HS-5 (cell line): ENCODE measurements at regions not wholly inside any gene's neighbourhood (a gene's known extent, or its start where the extent isn't known, plus 50 kb on each side); places are given as distances from the start of the nearest gene placed in this dataset.

Experiments used
- DNase-seq: peaks from one replicate; pipeline ENCODE4 v3.0.0-alpha.2; 2012; ENCODE audit warnings: low read depth

DNA sequence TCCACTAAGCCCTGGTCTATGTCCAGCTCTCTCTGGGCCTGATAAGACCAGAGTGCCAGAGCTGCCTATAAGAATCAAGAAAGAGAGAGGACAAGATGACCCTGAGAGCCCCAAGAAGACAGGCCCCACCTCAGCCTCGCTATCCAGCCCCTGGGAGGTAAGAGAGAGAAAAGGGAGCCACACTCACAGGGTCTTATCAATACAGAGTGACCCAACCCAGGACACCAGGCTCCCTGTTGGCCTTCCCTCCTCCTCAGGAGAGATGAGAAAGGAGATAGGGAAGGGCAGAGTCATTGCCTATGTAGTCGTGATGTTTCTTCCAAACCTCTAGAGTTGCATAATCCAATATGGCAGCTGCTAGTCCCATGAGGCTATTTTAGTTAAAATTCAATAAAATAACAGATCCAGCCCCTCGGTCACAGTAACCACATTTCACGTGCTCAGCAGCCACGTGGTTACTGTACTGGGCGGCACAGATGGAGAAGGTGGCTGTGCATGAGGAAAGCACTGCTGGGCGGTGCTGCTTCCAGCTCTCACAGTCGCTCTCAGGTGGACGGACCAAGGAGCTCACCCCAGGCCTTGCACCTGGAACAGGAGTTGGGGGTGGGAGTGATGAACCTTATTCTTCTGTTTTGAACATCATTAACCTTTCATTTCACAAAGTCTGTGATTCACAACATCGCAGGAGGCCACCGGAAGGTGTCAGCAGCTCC lies 525.8 kb downstream of the SHQ1 start:
- DNase-seq, result no peak

DNA sequence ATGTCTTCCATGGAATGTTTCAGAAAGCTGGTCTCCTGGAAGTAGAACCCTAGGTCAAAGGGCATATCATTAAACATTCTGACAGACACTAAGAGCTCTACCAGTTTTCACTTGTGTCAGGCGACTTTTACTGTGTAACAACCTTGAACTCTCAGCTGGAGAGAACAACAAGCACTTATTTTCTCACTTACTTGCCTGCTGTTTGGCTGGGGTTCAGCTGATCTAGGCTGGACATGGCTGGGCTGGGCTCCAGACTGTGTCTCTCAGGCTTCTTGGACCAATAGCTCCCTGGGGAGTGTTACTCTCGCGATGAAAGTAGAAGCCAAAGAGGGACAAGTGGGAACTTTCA lies 527.3 kb downstream of the SHQ1 start:
- no peak for DNase-seq

DNA sequence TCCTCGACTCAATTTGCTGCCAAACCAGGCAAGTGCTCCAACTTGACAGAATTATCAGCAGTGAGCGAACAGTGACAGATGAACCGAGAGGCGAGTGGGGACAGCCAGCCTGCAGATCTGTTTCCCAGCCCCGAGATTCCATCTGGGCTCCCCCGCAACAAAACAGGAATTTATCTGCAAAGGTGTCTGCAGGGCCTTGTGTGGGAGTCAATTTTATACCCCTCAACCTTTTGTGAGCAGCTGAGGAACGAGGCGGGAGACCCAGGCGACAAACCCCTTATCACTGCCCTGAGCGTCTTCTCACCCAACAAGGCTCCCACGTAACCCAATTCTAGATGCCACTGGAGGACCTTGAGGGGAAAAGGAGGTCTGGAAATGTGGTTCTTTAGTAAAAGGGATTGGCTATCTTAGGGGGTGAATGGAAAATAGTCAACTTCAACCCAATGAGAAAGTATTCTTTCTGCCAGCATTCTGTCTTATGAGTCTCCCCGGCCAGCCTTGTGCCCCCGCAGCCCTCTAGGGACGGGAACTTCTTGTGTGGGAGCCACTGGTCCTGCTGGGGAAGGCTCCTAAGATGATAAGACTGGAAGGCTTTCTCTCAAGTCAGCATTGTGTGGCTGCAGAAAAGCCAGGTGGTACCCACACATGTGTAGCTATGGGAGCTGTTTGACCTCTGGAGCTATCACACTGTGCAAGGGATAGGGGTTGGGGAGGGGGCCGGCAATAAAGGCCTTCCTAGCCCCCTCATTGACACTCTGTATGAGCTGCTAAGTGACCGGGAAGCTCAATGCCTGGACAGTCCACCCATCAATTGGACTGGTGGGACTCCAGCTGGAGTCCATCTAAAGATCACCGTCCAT lies 527.9 kb downstream of the SHQ1 start:
- no peak for DNase-seq

DNA sequence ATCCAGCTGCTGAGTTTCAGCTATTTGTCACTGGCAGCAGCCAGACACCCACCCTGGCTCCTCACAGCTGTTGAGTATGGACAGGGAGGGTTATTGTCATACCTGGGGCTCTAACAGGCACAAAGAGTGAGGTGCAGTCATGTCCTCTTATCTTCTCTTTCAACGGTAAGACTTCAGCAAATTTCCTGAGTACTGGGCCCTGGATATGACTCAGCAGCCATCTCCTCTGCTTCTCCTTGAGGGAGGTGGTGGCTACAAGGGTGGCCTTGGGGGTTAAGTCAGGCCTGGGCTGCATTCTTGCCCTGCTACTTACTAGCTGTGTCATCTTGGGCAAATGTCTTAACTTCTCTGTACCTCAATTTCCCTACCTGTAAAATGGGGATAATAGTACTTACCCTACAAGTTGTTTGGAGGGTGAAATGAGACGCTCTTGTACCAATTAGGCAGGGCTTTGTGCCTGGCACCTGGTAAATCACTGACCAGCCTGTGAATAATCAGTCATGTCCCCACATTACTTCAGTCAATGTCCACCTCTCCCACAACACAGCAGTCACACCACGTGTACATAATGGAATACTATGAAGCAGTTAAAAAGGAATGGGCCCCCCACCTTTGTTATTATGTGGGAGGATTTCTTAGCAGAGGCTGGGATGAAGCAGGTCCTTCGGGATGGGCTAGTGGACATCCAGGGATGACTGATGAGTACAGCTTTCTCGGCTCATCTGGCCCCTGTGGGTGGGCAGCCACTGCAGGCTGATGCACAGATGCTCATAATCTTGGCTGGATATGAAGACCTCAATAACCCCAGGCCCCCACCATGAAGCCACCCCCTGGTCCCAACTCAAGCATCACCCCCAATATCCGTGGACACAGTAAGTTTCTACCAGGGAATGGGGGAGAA lies 528.8 kb downstream of the SHQ1 start:
- no peak for DNase-seq

DNA sequence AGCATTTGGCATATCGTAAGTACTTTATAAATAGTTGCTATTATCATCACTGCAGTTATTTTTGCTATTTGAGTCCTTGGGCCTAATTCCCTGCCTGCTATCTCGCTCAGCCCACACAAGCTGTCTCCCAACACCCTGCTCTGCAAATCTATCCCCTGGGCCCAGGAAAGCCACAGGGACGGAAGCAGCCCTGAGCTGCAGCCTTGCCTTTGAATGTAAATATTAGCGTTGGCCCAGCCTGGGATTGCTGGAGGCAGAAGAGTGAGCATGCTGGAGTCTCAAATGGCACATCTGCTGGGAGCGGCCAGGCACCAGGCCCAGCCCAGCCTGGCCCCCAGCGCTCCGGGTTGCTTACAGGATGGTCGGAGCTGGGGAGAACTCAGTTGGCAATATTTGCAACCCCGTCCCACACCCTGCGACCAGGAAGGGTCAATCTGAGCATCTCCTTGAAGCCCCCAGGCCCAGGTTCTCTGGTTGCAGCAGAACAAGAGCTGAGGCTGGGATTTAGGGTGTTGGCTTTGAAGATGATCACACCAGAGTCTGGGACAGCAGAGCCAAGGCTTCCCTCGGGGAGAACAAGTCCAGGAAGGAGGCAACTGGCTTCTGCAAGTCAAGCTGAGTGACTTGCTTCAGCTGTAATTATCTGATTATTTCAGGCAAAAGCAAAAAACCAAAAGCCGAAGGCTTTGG lies 529.6 kb downstream of the SHQ1 start:
- no peak for DNase-seq

DNA sequence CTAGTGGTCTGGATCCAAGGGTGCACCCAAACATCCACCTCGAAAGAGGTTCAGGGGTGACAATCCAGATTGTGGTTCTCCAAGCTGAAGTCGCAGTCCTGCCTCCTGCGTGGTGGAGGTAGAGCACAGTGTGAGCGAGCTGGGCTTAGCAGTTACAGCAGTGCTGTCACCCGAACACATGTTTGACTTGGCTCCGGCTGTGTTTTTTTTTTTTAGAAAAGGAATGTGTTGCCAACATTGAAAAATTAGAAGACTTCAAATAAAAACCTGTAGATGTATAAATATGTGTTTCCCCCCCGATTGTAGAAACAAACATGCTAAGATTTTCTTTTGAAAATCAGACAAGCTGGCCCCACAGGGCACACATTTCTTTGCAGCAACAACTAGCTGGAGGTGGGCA lies 530.8 kb downstream of the SHQ1 start:
- no peak for DNase-seq

DNA sequence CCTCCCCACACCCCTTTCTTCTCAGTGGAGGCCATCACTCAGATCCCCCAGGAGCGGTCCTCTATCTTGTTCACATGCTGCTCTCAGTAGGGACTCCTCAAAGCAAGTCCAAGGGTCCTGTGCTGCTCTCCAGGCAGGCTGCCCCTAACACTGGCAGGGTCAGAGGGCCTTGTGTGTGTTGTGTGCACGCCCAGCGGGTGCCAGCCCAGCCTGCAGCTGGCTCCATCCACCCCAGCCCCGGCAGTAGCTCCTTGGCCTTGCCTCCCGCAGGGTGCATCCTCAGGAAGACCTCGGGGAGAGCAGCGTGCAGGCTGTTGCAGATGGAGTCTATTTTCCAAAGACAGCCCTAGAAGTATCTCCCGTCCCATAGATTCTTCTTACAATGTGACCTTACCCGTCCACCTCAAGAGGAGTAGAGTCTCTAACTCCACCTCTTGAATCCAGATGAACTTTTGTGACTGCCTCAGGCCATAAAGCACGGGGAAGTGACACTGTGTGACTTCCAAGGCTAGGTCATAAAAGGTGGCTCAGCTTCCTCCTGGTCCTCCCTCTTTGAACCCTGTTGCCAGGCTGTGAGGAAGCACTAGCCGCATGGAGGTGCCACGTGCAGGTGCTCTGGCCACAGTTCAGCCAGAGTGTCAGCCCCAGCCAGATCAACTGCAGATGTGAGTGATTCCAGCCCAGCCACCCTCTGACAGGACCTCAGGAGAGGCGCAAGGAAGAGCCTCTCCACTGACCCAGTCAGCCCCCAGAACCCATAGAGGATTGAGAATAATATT lies 531.6 kb downstream of the SHQ1 start:
- no peak for DNase-seq

DNA sequence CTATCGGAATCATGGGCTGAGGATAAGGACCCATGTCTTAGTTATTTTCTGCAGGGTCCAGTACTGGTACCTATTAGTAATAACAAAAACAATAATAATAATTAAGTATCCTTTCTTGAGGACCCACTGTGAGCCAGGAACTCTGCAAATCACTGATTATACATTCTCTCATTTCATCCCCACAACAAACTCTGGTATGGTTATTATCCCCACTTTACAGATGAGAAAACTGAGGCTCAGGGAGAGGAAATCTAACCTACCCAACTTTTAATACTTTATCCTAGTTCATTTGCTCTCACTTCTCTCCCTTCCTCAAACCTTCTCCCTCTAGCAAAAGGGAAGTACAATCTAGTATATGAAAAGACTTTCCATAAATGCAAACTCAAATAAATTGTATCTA lies 528.4 kb upstream of the PROK2 start:
- no peak for DNase-seq

DNA sequence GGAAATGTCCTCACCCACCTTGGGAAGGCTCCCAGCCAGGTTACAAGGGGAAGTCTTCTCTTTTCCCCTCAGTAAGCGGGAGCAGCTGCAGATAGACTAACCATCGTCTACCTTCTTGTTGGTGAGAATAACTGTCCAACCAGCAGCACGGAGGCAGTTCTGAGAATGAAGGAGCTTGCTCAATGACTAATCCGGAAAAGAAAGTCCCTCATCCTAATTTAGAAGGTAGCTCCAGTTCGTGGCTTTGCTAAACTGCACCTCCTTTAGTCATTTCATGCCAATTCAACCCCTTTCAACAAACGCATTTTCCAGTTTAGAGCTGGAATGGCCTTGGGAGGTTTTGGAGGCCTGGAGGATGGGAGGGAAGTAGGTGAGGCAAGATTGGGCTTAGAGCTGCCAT lies 527.4 kb upstream of the PROK2 start:
- no peak for DNase-seq

DNA sequence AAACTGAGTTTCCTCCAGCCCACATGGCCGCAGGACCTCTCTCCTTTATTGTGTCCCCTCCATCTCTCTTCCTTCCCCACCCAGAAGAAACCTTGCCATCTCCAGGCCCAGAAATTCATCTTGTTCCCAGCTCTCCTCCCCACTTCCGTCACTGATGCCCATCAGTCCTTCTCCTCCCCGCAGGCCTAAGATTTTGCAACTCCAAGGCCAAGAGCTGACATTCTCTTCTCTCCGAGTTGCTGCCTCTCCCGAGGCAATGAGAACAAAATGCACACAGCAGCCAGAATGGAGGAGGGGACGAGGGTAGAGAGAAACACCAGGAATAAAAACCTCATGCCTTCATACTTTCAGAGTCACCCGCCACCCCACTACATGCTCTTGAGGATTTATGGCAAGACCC lies 526.5 kb upstream of the PROK2 start:
- DNase-seq, result no peak

DNA sequence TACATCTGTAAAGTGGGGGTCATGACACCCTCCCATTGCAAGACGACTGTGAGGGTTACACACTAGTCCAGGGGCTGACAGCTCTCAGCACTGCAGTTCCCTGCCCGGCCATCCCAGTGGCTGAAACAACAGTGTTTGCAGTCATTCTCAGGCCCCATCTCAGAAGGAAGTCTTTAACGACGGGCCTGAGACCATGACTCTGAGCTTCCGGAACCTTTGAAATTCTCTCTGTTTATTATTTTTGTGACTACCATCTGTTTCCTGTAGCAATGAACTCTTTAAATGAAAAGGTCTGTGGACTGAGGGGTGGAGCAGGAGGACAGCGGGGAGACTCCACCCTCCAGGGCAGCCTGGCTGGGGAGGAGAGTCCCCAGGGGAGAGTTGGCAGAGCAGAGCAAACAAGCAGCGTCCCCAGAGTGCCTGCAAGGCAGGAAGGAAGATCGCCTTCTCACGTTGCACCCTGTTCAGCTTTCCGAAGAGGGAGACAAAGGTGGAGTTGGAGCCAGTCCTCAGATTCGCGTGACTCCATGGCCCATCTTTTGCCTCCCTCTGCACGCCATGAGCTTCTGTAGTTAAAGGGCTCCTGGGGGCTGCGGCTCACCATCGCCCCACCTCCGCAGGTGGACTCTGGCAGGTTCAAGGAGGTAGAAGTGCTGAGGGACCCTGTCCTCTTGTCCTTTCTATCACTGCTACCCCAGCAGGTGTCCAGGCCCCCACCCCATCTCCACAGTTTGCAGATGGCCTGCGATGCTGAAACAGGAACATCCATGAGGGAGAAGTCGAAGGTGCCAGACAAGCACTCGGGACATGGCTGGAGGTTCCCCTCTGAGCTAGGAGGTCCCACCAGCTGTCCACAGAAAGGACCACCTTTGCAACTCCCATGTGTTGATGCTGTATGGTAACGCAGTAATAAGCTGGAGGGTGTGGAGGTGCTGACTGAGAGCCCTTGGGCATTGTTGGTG lies 525.8 kb upstream of the PROK2 start:
- peak; percentile 15 for DNase-seq

DNA sequence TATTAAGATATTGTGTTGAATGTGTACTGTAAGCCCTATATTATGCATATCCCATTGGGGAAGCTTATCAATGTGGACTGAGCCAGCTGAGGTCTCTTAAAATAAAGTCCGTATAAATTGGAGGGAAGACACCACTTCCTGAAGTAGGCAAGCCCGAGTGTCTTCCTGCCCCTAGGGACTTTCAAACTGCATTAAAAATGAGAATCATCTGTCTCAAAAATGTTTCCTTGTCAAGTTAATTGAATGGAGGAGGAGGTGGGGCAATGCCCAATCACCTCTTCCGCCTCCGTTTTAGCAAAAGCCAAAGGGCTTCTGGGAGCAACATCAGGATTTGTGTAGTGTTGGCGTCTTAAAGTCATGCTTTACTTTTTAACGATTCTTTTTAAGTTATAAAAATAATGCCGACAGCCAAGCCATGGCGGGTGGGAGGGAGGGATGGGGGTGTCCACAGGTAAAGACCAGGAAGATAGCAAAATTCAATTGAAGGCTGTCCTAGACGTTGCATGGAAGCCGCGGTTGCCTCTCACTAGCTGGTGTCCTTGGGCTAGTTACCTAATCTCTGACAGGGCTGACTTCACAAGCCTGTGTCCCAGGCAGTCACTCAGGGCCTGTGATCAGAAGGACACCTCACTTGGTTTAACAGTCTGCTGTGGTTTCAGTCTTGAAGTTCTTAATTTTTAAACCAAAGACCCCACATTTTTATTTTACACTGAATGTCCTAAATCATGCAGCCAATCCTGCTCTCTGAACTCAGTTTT lies 524.9 kb upstream of the PROK2 start:
- DNase-seq, result no peak

DNA sequence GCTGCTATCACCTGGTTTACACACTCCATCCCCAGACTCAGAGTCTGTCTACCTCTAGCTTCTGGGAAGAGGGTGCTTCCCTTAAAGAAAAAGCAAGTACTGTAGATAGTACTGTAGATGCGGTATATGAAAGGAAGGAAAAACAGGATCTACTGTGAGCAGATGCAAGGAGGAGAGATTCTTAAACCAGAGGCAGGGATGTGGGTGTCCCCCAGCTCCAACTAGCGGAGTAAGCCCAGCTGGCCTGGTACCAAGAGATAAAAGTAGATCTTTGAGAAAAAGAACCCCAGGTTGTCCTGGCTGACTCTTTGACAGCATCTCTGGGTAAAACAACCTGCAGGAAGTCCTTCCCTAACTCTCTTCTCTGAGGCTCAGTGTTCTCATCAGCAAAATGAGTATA lies 523.7 kb upstream of the PROK2 start:
- DNase-seq, result no peak

DNA sequence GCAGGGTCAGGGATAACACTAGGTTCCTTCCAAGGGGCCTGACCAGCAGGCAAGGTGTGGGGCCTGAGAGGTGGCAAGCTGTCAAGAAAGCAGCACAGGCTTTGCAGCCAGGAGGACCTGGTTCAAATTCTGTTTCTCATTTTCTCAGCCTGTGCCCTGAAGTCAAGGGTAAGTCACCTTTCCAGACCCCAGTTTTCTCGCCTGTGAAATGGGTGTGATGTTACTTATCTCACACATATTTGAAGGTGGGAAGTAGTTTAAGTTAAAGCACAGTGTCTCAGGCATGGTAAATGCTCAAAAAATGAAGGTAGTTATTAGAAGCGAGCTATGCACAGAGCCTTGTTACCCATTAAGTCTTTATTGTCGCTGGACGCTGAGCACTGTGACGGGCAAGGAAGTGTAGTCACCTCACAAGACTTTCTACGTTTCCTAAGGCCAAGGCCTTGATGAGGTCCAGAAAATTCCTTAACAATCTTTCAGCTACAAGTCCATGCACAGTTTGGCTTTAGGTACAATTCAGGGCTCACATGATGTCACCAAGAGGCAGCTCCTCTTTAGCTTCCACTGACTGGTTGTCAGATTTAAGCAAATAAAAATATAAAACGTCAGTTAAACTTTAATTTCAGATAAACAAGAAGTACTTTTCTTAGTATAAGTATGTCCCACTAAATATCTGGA lies 522.6 kb upstream of the PROK2 start:
- DNase-seq, result no peak

DNA sequence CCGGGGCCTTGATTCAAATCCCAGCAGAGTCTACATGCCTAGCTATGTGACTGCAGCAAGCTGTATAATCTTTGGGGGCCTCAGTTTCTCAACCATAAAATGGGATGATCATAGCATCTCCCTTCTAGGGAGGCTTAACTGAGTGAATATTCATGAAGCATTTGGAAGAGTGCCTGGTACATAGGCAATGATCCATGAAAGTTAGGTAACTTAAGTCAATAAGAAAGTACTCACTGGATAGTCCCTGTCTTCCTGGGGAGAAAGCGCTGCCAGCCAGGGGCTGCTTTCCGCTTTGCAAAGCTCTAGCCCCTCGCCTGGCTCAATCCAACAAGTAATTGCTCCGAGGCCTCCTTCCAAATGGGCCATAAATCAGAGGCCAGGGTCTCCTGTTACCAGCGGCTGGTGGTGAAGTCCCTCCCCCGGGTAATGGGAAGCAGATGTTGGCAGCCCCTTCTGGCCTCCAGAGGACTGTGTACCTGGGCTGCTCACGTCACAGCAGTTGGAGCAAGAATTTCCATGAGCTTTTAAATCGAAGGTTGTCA lies 521.9 kb upstream of the PROK2 start:
- no peak for DNase-seq

DNA sequence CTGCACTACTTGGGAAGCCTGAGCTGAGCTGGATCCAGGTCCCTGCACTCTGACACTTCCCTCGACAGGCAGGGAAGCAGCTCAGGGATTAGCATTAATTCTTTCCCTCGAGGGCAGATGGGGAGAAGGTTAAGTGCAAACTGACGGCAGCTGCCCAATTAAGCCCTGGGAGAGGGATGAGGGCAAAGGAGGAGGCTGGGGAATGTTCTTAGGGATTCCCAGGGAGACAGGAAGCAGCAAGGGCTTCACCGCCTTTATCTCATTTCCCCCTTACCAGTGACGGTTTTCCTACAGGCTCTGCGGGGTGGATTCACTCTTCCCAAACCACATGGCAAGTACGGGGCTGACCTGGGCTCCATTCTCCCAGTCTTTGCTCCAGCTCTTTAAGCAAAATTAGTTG lies 519.0 kb upstream of the PROK2 start:
- no peak for DNase-seq

DNA sequence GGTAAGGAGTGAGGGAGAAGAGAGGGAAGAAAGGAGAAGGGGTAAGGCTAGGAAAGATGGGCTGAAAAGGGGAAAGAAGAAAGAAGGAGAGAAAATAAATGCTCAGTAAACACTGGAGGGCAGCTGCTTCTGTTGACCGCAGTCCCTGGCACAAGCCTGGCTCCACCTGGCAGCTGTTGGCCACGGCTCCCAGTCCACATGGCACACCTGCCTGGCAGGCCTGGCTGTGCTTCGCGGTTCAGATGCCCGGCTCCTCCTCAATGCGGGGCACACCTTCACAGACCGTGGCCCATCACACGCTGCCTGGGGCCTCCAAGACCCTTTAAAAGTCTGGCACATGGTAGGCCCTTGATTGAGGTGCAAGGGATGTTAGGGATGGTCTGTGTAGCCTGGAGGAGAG lies 516.8 kb upstream of the PROK2 start:
- no peak for DNase-seq

DNA sequence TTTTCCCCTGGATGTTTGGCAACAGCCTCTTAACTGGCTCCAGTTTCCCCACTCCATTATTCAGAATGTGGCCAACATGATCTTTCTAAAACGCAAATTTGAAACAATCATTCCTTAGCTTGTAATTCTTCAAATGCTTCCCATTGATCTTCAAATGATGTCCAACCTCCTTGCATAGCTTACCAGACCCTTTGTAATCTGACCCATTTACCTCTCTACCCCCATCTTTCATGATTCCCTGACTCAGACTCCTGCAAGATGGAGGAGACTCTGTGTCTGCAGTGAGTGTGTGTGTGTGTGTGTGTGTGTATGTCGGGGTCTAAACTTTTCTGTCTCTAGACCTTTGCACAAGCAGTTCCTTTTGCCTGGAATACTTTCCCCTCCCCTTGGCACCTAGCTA lies 515.7 kb upstream of the PROK2 start:
- no peak for DNase-seq

DNA sequence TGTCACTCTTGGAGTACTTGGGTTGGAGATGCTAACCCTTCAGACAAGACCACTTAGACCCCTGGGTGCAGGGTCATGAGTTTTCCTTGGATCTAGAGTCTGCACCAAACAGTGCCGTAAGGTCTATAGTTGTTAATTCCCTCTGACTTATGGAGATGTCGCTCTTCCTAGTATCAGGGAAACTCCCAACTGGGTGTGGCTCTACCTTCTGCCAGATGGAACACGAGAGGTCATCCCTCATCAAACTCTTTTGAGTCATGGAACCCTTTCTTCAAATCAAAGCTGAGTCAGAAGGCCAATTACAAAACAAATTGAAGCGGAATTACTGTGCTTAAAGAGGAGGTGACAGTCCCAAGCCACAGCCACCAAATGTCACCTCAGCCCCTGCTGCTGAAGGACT lies 514.9 kb upstream of the PROK2 start:
- DNase-seq, result no peak
